ENCODE measurements at regions not wholly inside any gene's neighbourhood (a gene's known extent, or its start where the extent isn't known, plus 50 kb on each side); places are given as distances from the start of the nearest gene placed in this dataset.
"Not testable (repeated sequence)": the region's sequence is repeated elsewhere in the genome, so short reads cannot be mapped to it uniquely, and the experiment has no call there.

- TF ChIP-seq CTCF (IDR thresholded peaks at IDR 0.05) (no peak), POLR2A (IDR thresholded peaks at IDR 0.05) (no peak)
- WGBS, 4 donors: 43 to 60% (median 50%) methylated on average over 16 of the region's 16 CpGs
- no peaks in the 10 kb centered on the region for H3K4me1 ChIP-seq (replicated peaks in 1 of 2)
- intact Hi-C loops (cut with DNase I): no loop called here
- DNase-seq: peak in 1 of 7 donors; percentile 20
- no peaks in the 10 kb centered on the region for H3K36me3 ChIP-seq (replicated peaks in 1 of 2)
- no peaks in the 10 kb centered on the region for H3K27me3 ChIP-seq
- H3K4me3 ChIP-seq: no peak overlapping the region
- H3K9me3 ChIP-seq (replicated peaks in 1 of 3): no peaks in the 10 kb centered on the region
- H3K27ac ChIP-seq: no peak overlapping the region
Measured at GRCh38 chrX:1140236-1140681, 72.2 kb downstream of the CRLF2 start.

DNA sequence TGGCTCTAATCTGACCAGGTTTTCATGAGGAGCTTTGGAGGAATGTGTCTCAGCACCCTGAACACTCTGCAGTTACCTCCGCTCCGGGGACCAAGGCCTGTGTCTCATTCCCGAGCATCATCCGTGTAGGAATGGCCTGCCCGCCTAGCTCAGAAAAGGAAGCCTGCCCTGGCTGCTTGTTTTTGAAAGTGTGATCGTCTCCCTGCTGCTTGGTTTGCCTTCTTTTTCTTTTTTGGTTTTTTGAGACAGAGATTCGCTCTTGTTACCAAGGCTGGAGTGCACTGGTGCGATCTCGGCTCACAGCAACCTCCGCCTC, 73.3 kb downstream of the CRLF2 start:
- Histone ChIP-seq H3K4me3 (no peak overlapping the region), H3K27me3 (no peaks in the 10 kb centered on the region), H3K4me1 (replicated peaks in 1 of 2) (no peaks in the 10 kb centered on the region), H3K27ac (no peak overlapping the region), H3K9me3 (replicated peaks in 1 of 3) (no peaks in the 10 kb centered on the region), H3K36me3 (replicated peaks in 1 of 2) (no peaks in the 10 kb centered on the region)
- 66 to 79% (median 68%) methylated on average over 8 to 10 of the region's 10 CpGs for WGBS, 4 donors
- intact Hi-C loops (cut with DNase I): no loop called here
- TF ChIP-seq POLR2A (IDR thresholded peaks at IDR 0.05) (no peak), CTCF (IDR thresholded peaks at IDR 0.05) (no peak)
- DNase-seq: peak in 1 of 7 donors; percentile 33

GRCh38 chrX:1138476-1139184, 73.8 kb downstream of the CRLF2 start:
- 47 to 60% (median 52%) methylated on average over 22 of the region's 22 CpGs for WGBS, 4 donors
- Histone ChIP-seq H3K4me1 (replicated peaks in 1 of 2) (no peaks in the 10 kb centered on the region), H3K4me3 (no peak overlapping the region), H3K9me3 (replicated peaks in 1 of 3) (no peaks in the 10 kb centered on the region), H3K27me3 (no peaks in the 10 kb centered on the region), H3K27ac (no peak overlapping the region), H3K36me3 (replicated peaks in 1 of 2) (no peaks in the 10 kb centered on the region)
- DNase-seq: peak in 1 of 7 donors; percentile 17
- intact Hi-C loops (cut with DNase I): no loop called here
- TF ChIP-seq CTCF (IDR thresholded peaks at IDR 0.05) (no peak), POLR2A (IDR thresholded peaks at IDR 0.05) (no peak)

DNA sequence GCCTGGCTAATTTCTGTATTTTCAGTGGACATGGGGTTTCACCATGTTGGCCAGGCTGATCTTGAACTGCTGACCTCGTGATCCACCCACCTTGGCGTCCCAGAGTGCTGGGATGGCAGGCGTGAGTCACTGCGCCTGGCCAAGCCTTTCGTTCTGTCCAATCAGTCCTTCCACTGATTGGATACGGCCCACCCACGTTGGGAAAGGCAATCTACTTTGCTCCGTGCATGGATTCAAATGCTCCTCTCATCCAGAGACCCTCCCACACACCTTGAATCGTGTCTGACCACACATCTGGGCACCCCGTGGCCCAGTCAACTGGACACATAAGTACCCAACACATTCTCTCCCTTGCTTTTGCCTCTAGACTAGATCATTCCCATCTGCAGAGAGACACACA, 74.9 kb downstream of the CRLF2 start:
- Histone ChIP-seq H3K27me3 (no peaks in the 10 kb centered on the region), H3K27ac (no peak overlapping the region), H3K4me3 (no peak overlapping the region), H3K9me3 (replicated peaks in 1 of 3) (no peaks in the 10 kb centered on the region), H3K36me3 (replicated peaks in 1 of 2) (no peaks in the 10 kb centered on the region), H3K4me1 (replicated peaks in 1 of 2) (no peaks in the 10 kb centered on the region)
- TF ChIP-seq CTCF (IDR thresholded peaks at IDR 0.05): no peak
- no peak for TF ChIP-seq POLR2A (IDR thresholded peaks at IDR 0.05)
- intact Hi-C loops (cut with DNase I): no loop called here
- WGBS, 4 donors: 83 to 89% (median 85%) methylated on average over 10 of the region's 10 CpGs
- peak in 1 of 7 donors; percentile 33 for DNase-seq

DNA sequence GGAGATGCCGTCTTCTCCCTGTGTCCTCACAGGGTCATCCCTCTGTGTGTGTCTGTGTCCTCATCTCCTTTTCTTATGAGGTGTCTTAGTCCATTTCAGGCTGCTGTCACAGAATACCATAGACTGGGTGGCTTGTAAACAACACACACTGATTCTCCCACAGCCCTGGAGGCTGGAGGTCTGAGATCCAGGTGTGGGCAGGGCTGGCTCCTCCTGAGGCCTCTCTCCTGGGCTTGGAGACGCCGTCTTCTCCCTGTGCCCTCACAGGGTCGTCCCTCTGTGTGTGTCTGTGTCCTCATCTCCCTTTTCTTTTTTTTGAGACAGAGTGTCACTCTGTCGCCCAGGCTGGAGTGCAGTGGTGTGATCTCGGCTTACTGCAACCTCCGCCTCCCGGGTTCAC, 75.9 kb downstream of the CRLF2 start:
- H3K36me3 ChIP-seq (replicated peaks in 1 of 2); H3K4me3 ChIP-seq; intact Hi-C loops (cut with DNase I); H3K27me3 ChIP-seq; H3K27ac ChIP-seq; H3K9me3 ChIP-seq (replicated peaks in 1 of 3); H3K4me1 ChIP-seq (replicated peaks in 1 of 2): not testable (repeated sequence)
- WGBS, 4 donors: 70 to 87% (median 73%) methylated on average over 5 to 8 of the region's 8 CpGs
- DNase-seq: peak in 1 of 7 donors; percentile 29

Measured in adrenal gland (tissue), 9 donors.